ENCODE measurements at regions not wholly inside any gene's neighbourhood (a gene's known extent, or its start where the extent isn't known, plus 50 kb on each side); places are given as distances from the start of the nearest gene placed in this dataset.
"Not testable (repeated sequence)": the region's sequence is repeated elsewhere in the genome, so short reads cannot be mapped to it uniquely, and the experiment has no call there.

- in situ Hi-C loops (cut with MboI; ENCODE audit: low sequenced_read_pairs): loop anchor here (25.0 kb wide), 2 partner anchors 336 to 861 kb away; no protein-coding TSS in a partner anchor
- Histone ChIP-seq H3K4me3 (no peak overlapping the region), H3K27me3 (ENCODE audit: low read depth) (peaks cover 5% of the 10 kb centered on the region; the same call in 1 of the 2 replicates), H3K9me3 (no peaks in the 10 kb centered on the region), H3K36me3 (replicated peaks) (no peaks in the 10 kb centered on the region), H3K4me1 (no peaks in the 10 kb centered on the region)
- DNase-seq (ENCODE audit: low spot score in 2 of 2): no peak
Observed at GRCh38 chr14:52148371-52148770, 79.5 kb upstream of the NID2 start.

- Histone ChIP-seq H3K36me3 (replicated peaks) (no peaks in the 10 kb centered on the region), H3K27me3 (ENCODE audit: low read depth) (peaks cover 5% of the 10 kb centered on the region; the same call in 1 of the 2 replicates), H3K4me3 (no peak overlapping the region), H3K4me1 (no peaks in the 10 kb centered on the region), H3K9me3 (no peaks in the 10 kb centered on the region)
- in situ Hi-C loops (cut with MboI; ENCODE audit: low sequenced_read_pairs): loop anchor here (25.0 kb wide), 2 partner anchors 334 to 859 kb away; no protein-coding TSS in a partner anchor
- DNase-seq (ENCODE audit: low spot score in 2 of 2): no peak
Observed at GRCh38 chr14:52146504-52146903, 77.6 kb upstream of the NID2 start.

GRCh38 chr14:52144099-52144498 is 75.2 kb upstream of the NID2 start:
- in situ Hi-C loops (cut with MboI; ENCODE audit: low sequenced_read_pairs): loop anchor here (25.0 kb wide), 2 partner anchors 332 to 857 kb away; no protein-coding TSS in a partner anchor
- not testable (repeated sequence) for H3K4me3 ChIP-seq; H3K27me3 ChIP-seq (ENCODE audit: low read depth); DNase-seq (ENCODE audit: low spot score in 2 of 2); H3K9me3 ChIP-seq; H3K36me3 ChIP-seq (replicated peaks); H3K4me1 ChIP-seq

GRCh38 chr14:52142504-52142903 is 73.6 kb upstream of the NID2 start:
- Histone ChIP-seq H3K27me3 (ENCODE audit: low read depth) (no peaks in the 10 kb centered on the region; the same call in 1 of the 2 replicates), H3K36me3 (replicated peaks) (no peaks in the 10 kb centered on the region), H3K9me3 (no peaks in the 10 kb centered on the region; the same call in 1 of the 2 replicates), H3K4me1 (no peaks in the 10 kb centered on the region), H3K4me3 (no peak overlapping the region)
- in situ Hi-C loops (cut with MboI; ENCODE audit: low sequenced_read_pairs): loop anchor here (25.0 kb wide), 2 partner anchors 330 to 855 kb away; no protein-coding TSS in a partner anchor
- DNase-seq (ENCODE audit: low spot score in 2 of 2): no peak

GRCh38 chr14:52131640-52132320 is 62.9 kb upstream of the NID2 start:
- no peaks in the 10 kb centered on the region for H3K36me3 ChIP-seq (replicated peaks)
- in situ Hi-C loops (cut with MboI; ENCODE audit: low sequenced_read_pairs): loop anchor here (10.0 to 25.0 kb wide), 3 partner anchors 137 to 844 kb away; no protein-coding TSS in a partner anchor
- H3K27me3 ChIP-seq (ENCODE audit: low read depth): no peaks in the 10 kb centered on the region
- H3K4me3 ChIP-seq: no peak overlapping the region
- peak; percentile 88 to 95 for DNase-seq (ENCODE audit: low spot score in 2 of 2)
- no peaks in the 10 kb centered on the region; the same call in 1 of the 2 replicates for H3K9me3 ChIP-seq
- H3K4me1 ChIP-seq: peaks cover 4% of the 10 kb centered on the region

- no peaks in the 10 kb centered on the region for H3K27me3 ChIP-seq (ENCODE audit: low read depth)
- H3K9me3 ChIP-seq: no peaks in the 10 kb centered on the region
- H3K36me3 ChIP-seq (replicated peaks): no peaks in the 10 kb centered on the region
- no peak for DNase-seq (ENCODE audit: low spot score in 2 of 2)
- in situ Hi-C loops (cut with MboI; ENCODE audit: low sequenced_read_pairs): loop anchor here (10.0 to 25.0 kb wide), 3 partner anchors 135 to 842 kb away; no protein-coding TSS in a partner anchor
- peaks cover 4% of the 10 kb centered on the region for H3K4me1 ChIP-seq
- no peak overlapping the region for H3K4me3 ChIP-seq
Observed at GRCh38 chr14:52129721-52130120, 60.9 kb upstream of the NID2 start.

- no peaks in the 10 kb centered on the region for H3K27me3 ChIP-seq (ENCODE audit: low read depth)
- no peak overlapping the region for H3K4me3 ChIP-seq
- no peak for DNase-seq (ENCODE audit: low spot score in 2 of 2)
- H3K36me3 ChIP-seq (replicated peaks): no peaks in the 10 kb centered on the region
- H3K4me1 ChIP-seq: peaks cover 10% of the 10 kb centered on the region
- no peaks in the 10 kb centered on the region for H3K9me3 ChIP-seq
- in situ Hi-C loops (cut with MboI; ENCODE audit: low sequenced_read_pairs): loop anchor here (25.0 kb wide), 2 partner anchors 314 to 839 kb away; no protein-coding TSS in a partner anchor
Observed at GRCh38 chr14:52125885-52126284, 57.0 kb upstream of the NID2 start.

- DNase-seq (ENCODE audit: low spot score in 2 of 2): peak; percentile 55 to 73
- H3K4me3 ChIP-seq: no peak overlapping the region
- no peaks in the 10 kb centered on the region for H3K27me3 ChIP-seq (ENCODE audit: low read depth)
- H3K9me3 ChIP-seq: no peaks in the 10 kb centered on the region
- in situ Hi-C loops (cut with MboI; ENCODE audit: low sequenced_read_pairs): loop anchor here (25.0 kb wide), 2 partner anchors 313 to 838 kb away; no protein-coding TSS in a partner anchor
- peaks cover 10% of the 10 kb centered on the region for H3K4me1 ChIP-seq
- no peaks in the 10 kb centered on the region for H3K36me3 ChIP-seq (replicated peaks)
Observed at GRCh38 chr14:52124791-52125684, 56.2 kb upstream of the NID2 start.

- DNase-seq (ENCODE audit: low spot score in 2 of 2); in situ Hi-C loops (cut with MboI; ENCODE audit: low sequenced_read_pairs); H3K4me1 ChIP-seq; H3K27me3 ChIP-seq (ENCODE audit: low read depth); H3K36me3 ChIP-seq (replicated peaks); H3K4me3 ChIP-seq; H3K9me3 ChIP-seq: not testable (repeated sequence)
Observed at GRCh38 chr14:52122163-52122562, 53.3 kb upstream of the NID2 start.

GRCh38 chr14:52121441-52121840 is 52.6 kb upstream of the NID2 start:
- H3K36me3 ChIP-seq (replicated peaks): no peaks in the 10 kb centered on the region
- H3K9me3 ChIP-seq: no peaks in the 10 kb centered on the region
- in situ Hi-C loops (cut with MboI; ENCODE audit: low sequenced_read_pairs): no loop called here
- peaks cover 10% of the 10 kb centered on the region for H3K4me1 ChIP-seq
- no peak for DNase-seq (ENCODE audit: low spot score in 2 of 2)
- H3K27me3 ChIP-seq (ENCODE audit: low read depth): no peaks in the 10 kb centered on the region
- H3K4me3 ChIP-seq: no peak overlapping the region

- DNase-seq (ENCODE audit: low spot score in 2 of 2): no peak
- H3K9me3 ChIP-seq: no peaks in the 10 kb centered on the region
- no peak overlapping the region for H3K4me3 ChIP-seq
- H3K4me1 ChIP-seq: peaks cover 4% of the 10 kb centered on the region
- in situ Hi-C loops (cut with MboI; ENCODE audit: low sequenced_read_pairs): no loop called here
- H3K27me3 ChIP-seq (ENCODE audit: low read depth): no peaks in the 10 kb centered on the region
- no peaks in the 10 kb centered on the region for H3K36me3 ChIP-seq (replicated peaks)
Observed at GRCh38 chr14:52119030-52119429, 50.2 kb upstream of the NID2 start.

Measured in HAP-1 (cell line).